Activated T-cell treated with anti-CD3 and anti-CD28 coated beads, Interleukin-2, amount 50 U/mL, for 72 hours (primary cell): ENCODE measurements at regions not wholly inside any gene's neighbourhood (a gene's known extent, or its start where the extent isn't known, plus 50 kb on each side); places are given as distances from the start of the nearest gene placed in this dataset.
"Not testable (repeated sequence)": the region's sequence is repeated elsewhere in the genome, so short reads cannot be mapped to it uniquely, and the experiment has no call there.

Experiments
- ATAC-seq, 2 donors: fragments of 150-1000 bp; cut with Tn5 transposase; replicated peaks in 1 of 2; 2 replicates each; pipeline ENCODE4 v1.10.0; 2021; ENCODE audit warnings: moderate library complexity in 2 of 2, mild to moderate bottlenecking in 1 of 2
- DNase-seq, 2 donors: peaks; one replicate each; pipeline ENCODE4 v3.0.0; 2021 to 2022; ENCODE audit warnings: mixed read lengths in 1 of 2
- H3K27ac Mint-ChIP-seq: one replicate; pipeline ENCODE4 v1.8.0; 2022; ENCODE audit warnings: mild to moderate bottlenecking, moderate library complexity, mixed read lengths
- H3K27me3 Mint-ChIP-seq: one replicate; pipeline ENCODE4 v1.8.0; 2022; ENCODE audit warnings: low read depth, mixed read lengths
- H3K36me3 Mint-ChIP-seq, 2 donors: one replicate each; pipeline ENCODE4 v1.8.0; 2022; ENCODE audit warnings: mixed read lengths in 2 of 2, mild to moderate bottlenecking in 1 of 2; ENCODE audit not compliant: insufficient read depth in 2 of 2
- H3K4me1 Mint-ChIP-seq: one replicate; pipeline ENCODE4 v1.8.0; 2022; ENCODE audit warnings: low read depth, mixed read lengths
- H3K4me3 Mint-ChIP-seq, 2 donors: one replicate each; pipeline ENCODE4 v1.8.0; 2022; ENCODE audit warnings: mild to moderate bottlenecking in 2 of 2, mixed read lengths in 2 of 2, moderate library complexity in 2 of 2
- H3K9me3 Mint-ChIP-seq, 2 donors: one replicate each; pipeline ENCODE4 v1.8.0; 2022; ENCODE audit warnings: mixed read lengths in 2 of 2

DNA sequence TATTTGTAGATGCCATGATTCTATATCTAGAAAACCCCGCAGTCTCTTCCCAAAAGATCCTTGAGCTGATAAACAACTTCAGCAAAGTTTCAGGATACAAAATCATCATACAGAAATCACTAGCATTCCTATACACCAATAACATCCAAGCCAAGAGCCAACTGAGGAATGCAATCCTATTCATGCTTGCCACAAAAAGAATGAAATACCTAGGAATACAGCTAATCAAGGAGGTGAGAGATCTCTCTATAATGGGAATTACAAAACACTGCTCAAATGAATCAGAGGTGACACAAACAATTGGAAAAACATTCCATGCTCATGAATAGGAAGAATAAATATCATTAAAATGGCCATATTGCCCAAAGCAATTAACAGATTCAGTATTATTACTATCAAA is 551.4 kb upstream of the SLC39A10 start:
- no peak overlapping the region for H3K4me3 Mint-ChIP-seq
- H3K4me1 Mint-ChIP-seq, result no peaks in the 10 kb centered on the region
- no peaks in the 10 kb centered on the region for H3K9me3 Mint-ChIP-seq
- no peaks in the 10 kb centered on the region for H3K36me3 Mint-ChIP-seq
- ATAC-seq (no peak), DNase-seq (no peak)
- no peak overlapping the region for H3K27ac Mint-ChIP-seq
- H3K27me3 Mint-ChIP-seq, result no peaks in the 10 kb centered on the region

DNA sequence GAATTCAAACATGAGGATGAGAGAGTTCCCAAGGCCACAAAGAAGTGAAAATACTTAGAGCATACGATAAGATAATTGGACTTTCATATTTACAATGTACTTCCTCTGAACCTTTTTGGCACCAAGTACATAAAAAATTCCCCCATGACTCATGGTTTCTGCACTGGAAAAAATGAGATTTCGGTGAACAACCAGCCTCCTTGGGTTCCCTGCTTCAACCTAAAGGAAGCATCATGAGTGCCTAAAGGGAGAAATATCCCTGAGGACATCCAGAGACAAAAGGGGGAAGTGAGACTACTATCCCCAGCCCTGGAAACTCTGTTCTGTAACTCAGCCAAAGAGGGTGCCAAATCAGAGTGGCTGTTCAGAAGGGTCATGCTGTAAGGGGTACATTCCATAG is 562.7 kb upstream of the SLC39A10 start:
- no peaks in the 10 kb centered on the region for H3K36me3 Mint-ChIP-seq
- peaks cover 5% of the 10 kb centered on the region for H3K4me1 Mint-ChIP-seq
- DNase-seq (no peak), ATAC-seq (no peak)
- H3K27ac Mint-ChIP-seq, result no peak overlapping the region
- H3K4me3 Mint-ChIP-seq, result no peak overlapping the region
- no peaks in the 10 kb centered on the region for H3K9me3 Mint-ChIP-seq
- H3K27me3 Mint-ChIP-seq, result no peaks in the 10 kb centered on the region

DNA sequence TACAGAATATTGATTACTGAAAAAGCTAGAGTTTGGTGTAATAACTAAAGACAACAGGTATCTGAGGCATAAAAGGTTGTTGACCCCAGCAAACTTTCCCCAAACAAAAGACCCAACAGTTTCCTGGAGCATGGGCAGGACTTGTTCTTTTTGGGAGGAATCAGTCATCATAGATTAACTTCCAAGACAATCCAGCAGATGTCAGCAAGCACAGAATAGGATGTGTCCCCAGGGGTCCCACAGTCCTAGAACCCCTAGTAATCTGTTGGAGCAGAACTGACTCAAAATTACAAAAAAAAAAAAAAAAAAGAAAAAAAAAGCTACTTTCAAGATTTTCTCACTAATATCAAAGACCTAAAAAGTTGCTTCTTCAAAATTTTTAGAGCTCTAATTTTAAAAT is 564.7 kb upstream of the SLC39A10 start:
- no peaks in the 10 kb centered on the region for H3K27me3 Mint-ChIP-seq
- peaks cover 5% of the 10 kb centered on the region for H3K4me1 Mint-ChIP-seq
- no peaks in the 10 kb centered on the region for H3K36me3 Mint-ChIP-seq
- H3K27ac Mint-ChIP-seq, result no peak overlapping the region
- H3K9me3 Mint-ChIP-seq, result no peaks in the 10 kb centered on the region
- no peak overlapping the region for H3K4me3 Mint-ChIP-seq
- no peak for DNase-seq
- ATAC-seq, result no peak

DNA sequence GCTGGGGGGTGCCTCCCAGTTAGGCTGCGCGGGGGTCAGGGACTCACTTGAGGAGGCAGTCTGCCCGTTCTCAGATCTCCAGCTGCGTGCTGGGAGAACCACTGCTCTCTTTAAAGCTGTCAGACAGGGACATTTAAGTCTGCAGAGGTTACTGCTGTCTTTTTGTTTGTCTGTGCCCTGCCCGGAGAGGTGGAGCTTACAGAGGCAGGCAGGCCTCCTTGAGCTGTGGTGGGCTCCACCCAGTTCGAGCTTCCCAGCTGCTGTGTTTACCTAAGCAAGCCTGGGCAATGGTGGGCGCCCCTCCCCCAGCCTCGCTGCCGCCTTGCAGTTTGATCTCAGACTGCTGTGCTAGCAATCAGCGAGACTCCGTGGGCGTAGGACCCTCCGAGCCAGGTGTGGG is 584.2 kb upstream of the SLC39A10 start:
- DNase-seq, ATAC-seq, H3K27me3 Mint-ChIP-seq, H3K9me3 Mint-ChIP-seq, H3K4me3 Mint-ChIP-seq, H3K27ac Mint-ChIP-seq, H3K36me3 Mint-ChIP-seq, H3K4me1 Mint-ChIP-seq: not testable (repeated sequence)

DNA sequence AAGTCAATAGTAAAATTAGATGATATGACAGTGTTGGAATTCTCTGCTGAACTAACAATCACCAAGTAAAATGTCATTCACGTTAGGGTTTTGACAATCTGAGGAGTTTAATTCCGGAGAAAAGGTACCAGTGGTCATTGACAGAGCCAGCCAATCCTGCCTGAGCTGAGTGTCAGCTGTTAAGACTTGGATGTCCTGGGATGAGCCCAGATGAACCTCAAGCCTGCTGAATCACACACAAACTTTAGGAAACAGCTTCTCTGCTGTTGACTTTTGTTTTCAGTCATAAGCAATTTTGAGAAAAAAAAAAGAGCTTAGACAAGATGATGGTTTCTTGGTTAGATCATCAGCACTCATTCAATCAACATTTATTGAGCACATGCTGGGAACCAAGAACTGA is 600.0 kb upstream of the SLC39A10 start:
- Mint-ChIP-seq H3K27me3 (no peaks in the 10 kb centered on the region), H3K36me3 (no peaks in the 10 kb centered on the region), H3K9me3 (no peaks in the 10 kb centered on the region), H3K4me3 (no peak overlapping the region), H3K27ac (no peak overlapping the region), H3K4me1 (no peaks in the 10 kb centered on the region)
- DNase-seq (no peak), ATAC-seq (no peak)

DNA sequence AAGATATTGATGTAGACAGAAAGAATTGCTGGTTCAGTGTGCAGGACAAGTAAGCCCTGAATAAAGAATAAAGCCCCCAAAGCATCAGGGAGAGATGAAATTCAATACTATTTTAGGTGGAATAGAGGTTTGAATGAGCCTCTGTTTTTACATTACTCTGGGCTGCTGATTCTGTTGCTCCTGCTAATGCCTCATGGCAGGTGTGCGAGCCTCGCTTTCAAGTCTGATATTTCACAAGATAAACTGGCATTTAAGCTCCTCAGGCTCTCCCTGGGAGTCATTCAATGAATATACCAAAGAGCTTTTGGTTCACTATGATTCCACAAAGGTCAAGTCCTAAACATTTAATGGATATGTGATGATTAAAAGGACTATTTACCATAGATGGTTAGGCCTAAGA is 601.0 kb upstream of the SLC39A10 start:
- DNase-seq (no peak), ATAC-seq (no peak)
- Mint-ChIP-seq H3K9me3 (peaks cover 0 to 2% of the 10 kb centered on the region in 2 donors), H3K27me3 (no peaks in the 10 kb centered on the region), H3K4me3 (no peak overlapping the region), H3K36me3 (no peaks in the 10 kb centered on the region), H3K4me1 (no peaks in the 10 kb centered on the region), H3K27ac (no peak overlapping the region)

DNA sequence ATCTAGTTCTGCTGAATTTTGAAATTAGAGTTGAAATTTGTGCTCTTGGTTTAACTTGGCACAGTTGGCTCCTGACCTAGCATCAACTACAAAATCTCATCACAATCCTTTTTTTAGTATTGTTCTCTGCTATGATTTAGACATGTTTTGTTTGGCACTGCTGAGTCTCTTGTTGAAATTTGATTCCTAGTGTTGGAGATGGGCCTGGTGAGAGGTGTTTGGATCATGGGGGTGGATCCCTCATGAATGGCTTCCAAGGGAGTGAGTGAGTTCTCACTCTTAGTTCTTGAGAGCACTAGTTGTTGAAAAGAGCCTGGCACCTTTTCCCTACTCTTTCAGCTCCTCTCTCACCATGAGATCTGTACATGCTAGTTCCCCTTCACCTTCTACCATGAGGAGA is 605.6 kb upstream of the SLC39A10 start:
- ATAC-seq (no peak), DNase-seq (no peak)
- Mint-ChIP-seq H3K27ac (no peak overlapping the region), H3K4me3 (no peak overlapping the region), H3K36me3 (no peaks in the 10 kb centered on the region), H3K27me3 (peaks cover 8% of the 10 kb centered on the region), H3K9me3 (peaks cover 0 to 2% of the 10 kb centered on the region in 2 donors), H3K4me1 (peaks cover 14% of the 10 kb centered on the region)

DNA sequence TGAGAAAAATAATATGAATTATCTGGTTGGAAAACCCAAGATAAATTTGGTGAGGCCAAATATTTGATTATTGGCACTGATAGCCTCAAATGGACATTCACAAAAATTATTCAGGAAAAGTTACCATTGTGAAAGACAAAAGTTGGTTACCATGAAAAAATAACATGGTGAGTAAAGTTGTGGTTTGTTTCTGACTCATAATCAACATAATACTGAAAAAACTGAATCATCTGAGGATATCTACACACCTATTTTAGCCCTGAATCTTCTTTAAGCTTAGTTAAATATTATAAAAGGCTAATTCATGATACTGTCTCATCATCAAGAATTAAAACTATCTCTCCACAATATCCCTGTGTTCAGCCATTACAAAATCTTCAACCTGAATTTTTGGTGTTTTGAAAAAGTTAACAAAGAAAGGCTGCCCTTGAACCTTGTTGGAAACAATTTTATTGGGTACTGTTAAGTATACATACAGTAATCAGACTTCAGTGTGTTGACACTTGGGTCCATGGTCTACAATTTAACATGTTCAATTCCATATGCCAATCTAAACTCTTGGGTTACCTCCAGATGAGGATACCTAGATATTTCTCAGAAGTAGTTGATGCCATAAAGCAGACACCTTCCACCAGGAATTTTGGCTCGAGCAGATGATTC is 607.5 kb upstream of the SLC39A10 start:
- no peaks in the 10 kb centered on the region for H3K36me3 Mint-ChIP-seq
- H3K4me3 Mint-ChIP-seq, result no peak overlapping the region
- H3K27ac Mint-ChIP-seq, result no peak overlapping the region
- peaks cover 14% of the 10 kb centered on the region for H3K4me1 Mint-ChIP-seq
- H3K27me3 Mint-ChIP-seq, result peaks cover 18% of the 10 kb centered on the region
- peak; percentile 70 to 81 for ATAC-seq
- no peak for DNase-seq
- peaks cover 0 to 2% of the 10 kb centered on the region in 2 donors for H3K9me3 Mint-ChIP-seq

DNA sequence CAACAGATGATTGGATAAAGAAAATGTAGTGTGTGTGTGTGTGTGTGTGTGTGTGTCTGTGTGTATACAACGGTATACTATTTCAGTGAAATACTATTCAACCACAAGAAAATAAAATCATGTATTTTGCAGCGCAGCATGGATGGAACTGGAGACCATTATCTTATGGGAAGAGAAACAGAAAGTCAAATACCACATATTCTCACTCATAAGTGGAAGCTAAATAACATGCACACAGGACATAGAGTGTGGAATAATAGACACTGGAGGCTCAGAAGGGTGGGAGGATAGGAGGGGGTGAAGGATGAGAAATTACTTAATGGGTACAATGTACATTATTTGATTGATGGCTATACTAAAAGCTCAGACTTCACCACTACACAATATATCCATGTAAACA is 609.1 kb upstream of the SLC39A10 start:
- peaks cover 18% of the 10 kb centered on the region for H3K27me3 Mint-ChIP-seq
- peaks cover 0 to 2% of the 10 kb centered on the region in 2 donors for H3K9me3 Mint-ChIP-seq
- H3K4me3 Mint-ChIP-seq, result no peak overlapping the region
- ATAC-seq, result no peak
- no peak for DNase-seq
- H3K36me3 Mint-ChIP-seq, result no peaks in the 10 kb centered on the region
- H3K27ac Mint-ChIP-seq, result no peak overlapping the region
- H3K4me1 Mint-ChIP-seq, result peaks cover 14% of the 10 kb centered on the region

DNA sequence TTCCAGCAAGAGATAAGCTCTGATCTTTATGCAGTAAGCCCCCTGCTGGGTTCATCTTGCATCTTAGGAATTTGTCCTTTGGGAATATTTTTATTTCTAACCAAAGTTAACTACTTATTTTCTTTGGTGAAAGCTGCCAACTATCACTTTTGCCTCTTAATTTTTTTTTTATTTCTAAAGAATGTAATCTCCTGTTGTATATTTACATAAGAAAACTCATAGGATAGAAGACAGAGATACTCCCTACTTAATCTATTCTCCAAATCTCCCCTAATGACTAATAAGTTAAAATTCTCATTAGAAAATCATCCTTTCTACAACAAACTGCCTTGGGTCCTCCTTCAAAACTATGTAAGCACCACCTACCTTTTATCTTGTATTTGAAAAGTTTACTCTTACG is 612.2 kb upstream of the SLC39A10 start:
- ATAC-seq (no peak), DNase-seq (no peak)
- H3K27ac Mint-ChIP-seq, result no peak overlapping the region
- H3K9me3 Mint-ChIP-seq, result no peaks in the 10 kb centered on the region
- peaks cover 10% of the 10 kb centered on the region for H3K27me3 Mint-ChIP-seq
- no peaks in the 10 kb centered on the region for H3K36me3 Mint-ChIP-seq
- H3K4me3 Mint-ChIP-seq, result no peak overlapping the region
- peaks cover 9% of the 10 kb centered on the region for H3K4me1 Mint-ChIP-seq

DNA sequence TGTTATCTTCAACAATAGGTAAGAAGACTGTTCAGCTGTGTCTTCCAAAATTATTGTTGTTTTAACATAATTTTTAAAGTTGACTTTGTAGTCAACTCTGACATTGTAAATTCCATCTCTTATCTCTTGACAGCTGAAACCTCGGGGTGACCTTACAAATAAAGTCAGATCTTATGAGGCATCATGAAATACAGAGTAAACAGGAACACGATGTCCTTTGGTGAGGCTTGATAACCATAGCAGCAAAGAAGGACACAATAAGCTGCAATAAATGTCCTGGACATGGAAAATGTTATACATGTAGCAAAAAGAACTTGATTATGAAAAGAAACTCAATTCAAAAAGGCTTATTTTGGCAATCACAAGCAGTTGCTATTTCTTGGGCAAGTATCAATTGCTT is 618.9 kb upstream of the SLC39A10 start:
- no peak overlapping the region for H3K27ac Mint-ChIP-seq
- no peaks in the 10 kb centered on the region for H3K36me3 Mint-ChIP-seq
- no peaks in the 10 kb centered on the region for H3K27me3 Mint-ChIP-seq
- no peak for ATAC-seq
- no peaks in the 10 kb centered on the region for H3K4me1 Mint-ChIP-seq
- no peak for DNase-seq
- no peak overlapping the region for H3K4me3 Mint-ChIP-seq
- no peaks in the 10 kb centered on the region for H3K9me3 Mint-ChIP-seq

DNA sequence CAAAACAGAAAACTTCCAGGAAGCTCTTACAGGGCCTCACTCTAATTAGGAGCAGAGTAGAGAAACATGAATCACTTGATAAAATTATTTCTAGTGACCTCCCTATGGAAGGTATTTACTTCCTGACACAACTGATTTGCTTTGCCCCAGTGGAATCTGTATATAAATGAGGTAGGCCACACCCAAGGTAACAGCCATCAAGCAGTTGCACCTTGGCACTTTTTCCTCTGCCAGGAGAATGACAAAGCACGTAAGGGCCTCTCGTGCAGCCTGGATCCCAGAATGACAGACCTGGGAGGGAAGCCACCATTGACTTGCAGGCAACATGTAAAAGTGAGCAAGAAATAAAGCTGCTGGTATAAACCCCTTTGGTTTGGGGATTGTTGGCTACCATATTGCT is 620.0 kb upstream of the SLC39A10 start:
- no peaks in the 10 kb centered on the region for H3K4me1 Mint-ChIP-seq
- no peak overlapping the region for H3K27ac Mint-ChIP-seq
- H3K36me3 Mint-ChIP-seq, result no peaks in the 10 kb centered on the region
- DNase-seq (no peak), ATAC-seq (no peak)
- no peaks in the 10 kb centered on the region for H3K9me3 Mint-ChIP-seq
- no peak overlapping the region for H3K4me3 Mint-ChIP-seq
- no peaks in the 10 kb centered on the region for H3K27me3 Mint-ChIP-seq

DNA sequence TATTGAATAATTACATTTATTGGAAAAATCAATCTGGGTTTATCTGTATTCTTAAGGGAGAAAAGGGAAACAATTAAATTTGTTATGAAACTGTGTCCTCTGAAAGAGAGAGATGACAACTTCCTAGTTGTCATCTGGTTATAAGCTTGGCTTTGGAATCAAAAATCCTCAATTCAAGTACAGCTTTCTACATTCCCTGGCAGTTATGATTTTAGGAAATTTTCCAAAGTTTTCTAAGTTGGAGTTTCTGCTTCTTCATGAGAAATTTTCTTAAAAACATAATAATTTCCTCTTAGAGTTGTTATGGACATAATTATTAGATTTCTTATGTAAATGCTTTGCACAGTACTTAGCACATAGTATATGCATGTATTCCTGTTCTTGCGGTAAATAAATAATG is 625.6 kb upstream of the SLC39A10 start:
- ATAC-seq, result no peak
- no peak overlapping the region for H3K27ac Mint-ChIP-seq
- H3K4me3 Mint-ChIP-seq, result no peak overlapping the region
- H3K9me3 Mint-ChIP-seq, result no peaks in the 10 kb centered on the region
- H3K27me3 Mint-ChIP-seq, result peaks cover 15% of the 10 kb centered on the region
- no peaks in the 10 kb centered on the region for H3K4me1 Mint-ChIP-seq
- no peak for DNase-seq
- H3K36me3 Mint-ChIP-seq, result no peaks in the 10 kb centered on the region

DNA sequence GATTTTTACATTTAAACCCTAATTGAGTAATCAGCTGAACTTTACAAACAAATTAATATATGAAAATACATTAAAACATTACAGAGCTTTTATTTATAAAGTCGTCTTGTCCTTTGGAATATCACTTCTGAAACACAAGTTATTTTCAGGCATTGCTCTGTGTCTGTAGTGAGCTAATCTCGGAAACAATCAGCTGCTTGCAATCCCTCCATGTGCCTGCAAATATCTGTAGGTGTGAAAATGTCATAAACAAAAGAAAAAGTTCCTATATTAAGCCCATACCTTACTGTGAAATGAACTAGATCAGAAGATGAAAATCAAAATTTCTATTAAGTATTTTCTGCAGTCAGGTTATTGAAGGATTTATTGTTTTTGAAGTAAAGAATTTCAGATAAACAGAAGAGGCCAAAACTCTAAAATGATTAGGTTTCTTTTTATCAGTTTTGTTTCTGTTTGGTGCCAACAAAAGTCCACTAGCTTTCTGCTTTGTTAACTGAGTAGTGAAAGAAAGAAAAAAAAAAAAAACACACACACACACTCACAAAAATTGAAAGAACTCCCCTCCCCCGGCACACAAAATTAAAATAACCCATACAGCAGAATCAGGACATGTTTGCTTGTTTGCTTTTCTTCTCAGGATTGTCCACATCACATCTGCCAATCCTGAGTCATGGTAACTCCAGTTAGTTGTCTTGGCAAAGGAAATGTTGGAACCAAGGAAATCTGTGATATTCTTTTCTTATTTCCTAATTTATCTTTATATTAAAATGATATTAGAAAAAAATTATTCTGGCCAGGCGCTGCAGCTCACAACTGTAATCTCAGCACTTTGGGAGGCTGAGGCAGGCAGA is 627.0 kb upstream of the SLC39A10 start:
- no peak overlapping the region for H3K27ac Mint-ChIP-seq
- H3K36me3 Mint-ChIP-seq, result no peaks in the 10 kb centered on the region
- no peak for DNase-seq
- peaks cover 19% of the 10 kb centered on the region for H3K27me3 Mint-ChIP-seq
- no peaks in the 10 kb centered on the region for H3K4me1 Mint-ChIP-seq
- no peak overlapping the region for H3K4me3 Mint-ChIP-seq
- H3K9me3 Mint-ChIP-seq, result no peaks in the 10 kb centered on the region
- ATAC-seq, result no peak
